Epithelial cell of proximal tubule (primary cell): ENCODE measurements at regions not wholly inside any gene's neighbourhood (a gene's known extent, or its start where the extent isn't known, plus 50 kb on each side); places are given as distances from the start of the nearest gene placed in this dataset.

Experiments used
- DNase-seq: peaks from one replicate; pipeline ENCODE4 v3.0.0-alpha.2; 2011; ENCODE audit warnings: low read depth
- H3K4me3 ChIP-seq: 2 replicates; pipeline ENCODE4 v1.5.1; 2011; ENCODE audit warnings: low read depth, mild to moderate bottlenecking, low read length
- CTCF ChIP-seq: conservative IDR thresholded peaks from 2 replicates; pipeline ENCODE4 v1.5.1; 2012; ENCODE audit warnings: low read depth, mild to moderate bottlenecking, low read length

- TF ChIP-seq CTCF: no peak
- no peak for DNase-seq
- H3K4me3 ChIP-seq: no peak overlapping the region
Observed at GRCh38 chr3:22476976-22477375, 726.0 kb upstream of the ZNF385D start.

- H3K4me3 ChIP-seq: no peak overlapping the region
- no peak for TF ChIP-seq CTCF
- no peak for DNase-seq
Observed at GRCh38 chr3:22485954-22486353, 717.2 kb upstream of the UBE2E2 start.

GRCh38 chr3:22490747-22491146 lies 712.4 kb upstream of the UBE2E2 start:
- H3K4me3 ChIP-seq: no peak overlapping the region
- no peak for TF ChIP-seq CTCF
- no peak for DNase-seq

- no peak for TF ChIP-seq CTCF
- DNase-seq: no peak
- no peak overlapping the region for H3K4me3 ChIP-seq
Observed at GRCh38 chr3:22491344-22491743, 711.8 kb upstream of the UBE2E2 start.

GRCh38 chr3:22492342-22492741 lies 710.8 kb upstream of the UBE2E2 start:
- no peak for TF ChIP-seq CTCF
- DNase-seq: no peak
- no peak overlapping the region for H3K4me3 ChIP-seq

GRCh38 chr3:22495241-22495640 lies 707.9 kb upstream of the UBE2E2 start:
- DNase-seq: no peak
- no peak for TF ChIP-seq CTCF
- no peak overlapping the region for H3K4me3 ChIP-seq

GRCh38 chr3:22495791-22496190 lies 707.3 kb upstream of the UBE2E2 start:
- DNase-seq: no peak
- H3K4me3 ChIP-seq: no peak overlapping the region
- TF ChIP-seq CTCF: no peak
